ENCODE measurements at regions not wholly inside any gene's neighbourhood (a gene's known extent, or its start where the extent isn't known, plus 50 kb on each side); places are given as distances from the start of the nearest gene placed in this dataset.

DNA sequence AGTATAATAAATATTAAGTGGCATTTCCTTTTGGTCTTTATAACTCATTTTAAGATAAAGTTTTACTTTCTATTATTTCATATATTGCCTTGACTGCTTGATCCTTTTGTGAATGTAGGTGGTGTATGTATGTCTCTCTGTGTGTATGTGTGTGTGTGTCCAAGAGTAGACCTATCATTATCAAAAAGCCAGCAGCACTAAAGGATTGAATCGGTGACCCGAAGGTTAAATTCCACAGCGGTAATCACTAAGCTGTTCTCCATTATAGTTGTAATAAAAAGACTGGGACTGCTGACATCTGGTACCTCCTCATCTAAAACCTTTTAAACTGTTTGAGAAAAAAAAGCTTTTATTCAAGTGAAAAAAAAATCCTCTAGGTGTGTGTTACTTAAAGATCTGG lies 1014.8 kb downstream of the PCDH7 start:
- no peaks in the 10 kb centered on the region for H3K27me3 ChIP-seq (ENCODE audit: control insufficient read depth, insufficient read depth, low read length)
- H4K20me1 ChIP-seq (ENCODE audit: control insufficient read depth, extremely low read depth, insufficient read depth, low read length), result no peaks in the 10 kb centered on the region
- no peaks in the 10 kb centered on the region for H3K4me1 ChIP-seq (ENCODE audit: control insufficient read depth, extremely low read depth, insufficient read depth, low read length)
- H3K27ac ChIP-seq (ENCODE audit: insufficient read depth, low read length), result no peak overlapping the region
- no peaks in the 10 kb centered on the region for H3K9me3 ChIP-seq (ENCODE audit: control insufficient read depth, insufficient read depth, low read depth, low read length)
- no peak overlapping the region for H2AFZ ChIP-seq (ENCODE audit: low read length)
- H3K4me2 ChIP-seq (ENCODE audit: extremely low read depth, insufficient read depth, low read length), result no peak overlapping the region
- TF ChIP-seq EZH2 (IDR thresholded peaks at IDR 0.05; ENCODE audit: low read length, missing control alignments), result no peak
- TF ChIP-seq, protein P1, sequence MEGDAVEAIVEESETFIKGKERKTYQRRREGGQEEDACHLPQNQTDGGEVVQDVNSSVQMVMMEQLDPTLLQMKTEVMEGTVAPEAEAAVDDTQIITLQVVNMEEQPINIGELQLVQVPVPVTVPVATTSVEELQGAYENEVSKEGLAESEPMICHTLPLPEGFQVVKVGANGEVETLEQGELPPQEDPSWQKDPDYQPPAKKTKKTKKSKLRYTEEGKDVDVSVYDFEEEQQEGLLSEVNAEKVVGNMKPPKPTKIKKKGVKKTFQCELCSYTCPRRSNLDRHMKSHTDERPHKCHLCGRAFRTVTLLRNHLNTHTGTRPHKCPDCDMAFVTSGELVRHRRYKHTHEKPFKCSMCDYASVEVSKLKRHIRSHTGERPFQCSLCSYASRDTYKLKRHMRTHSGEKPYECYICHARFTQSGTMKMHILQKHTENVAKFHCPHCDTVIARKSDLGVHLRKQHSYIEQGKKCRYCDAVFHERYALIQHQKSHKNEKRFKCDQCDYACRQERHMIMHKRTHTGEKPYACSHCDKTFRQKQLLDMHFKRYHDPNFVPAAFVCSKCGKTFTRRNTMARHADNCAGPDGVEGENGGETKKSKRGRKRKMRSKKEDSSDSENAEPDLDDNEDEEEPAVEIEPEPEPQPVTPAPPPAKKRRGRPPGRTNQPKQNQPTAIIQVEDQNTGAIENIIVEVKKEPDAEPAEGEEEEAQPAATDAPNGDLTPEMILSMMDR (conservative IDR thresholded peaks at IDR 0.05 in 1 of 2, IDR thresholded peaks at IDR 0.05 in 1 of 2; ENCODE audit: low read depth in 1 of 2, low read length in 2 of 2), result no peak
- no peaks in the 10 kb centered on the region for H3K79me2 ChIP-seq (ENCODE audit: control insufficient read depth, insufficient read depth, low read length)
- no peak for DNase-seq (ENCODE audit: low read depth in 2 of 2)
- no peaks in the 10 kb centered on the region for H3K36me3 ChIP-seq (ENCODE audit: control insufficient read depth, insufficient read depth, low read length)
- no peak overlapping the region for H3K4me3 ChIP-seq (replicated peaks in 1 of 4; ENCODE audit: control extremely low read depth in 1 of 4, insufficient read depth in 1 of 4, low read depth in 3 of 4, low read length in 4 of 4)
- H3K9ac ChIP-seq (ENCODE audit: insufficient read depth, low read length), result no peak overlapping the region

DNA sequence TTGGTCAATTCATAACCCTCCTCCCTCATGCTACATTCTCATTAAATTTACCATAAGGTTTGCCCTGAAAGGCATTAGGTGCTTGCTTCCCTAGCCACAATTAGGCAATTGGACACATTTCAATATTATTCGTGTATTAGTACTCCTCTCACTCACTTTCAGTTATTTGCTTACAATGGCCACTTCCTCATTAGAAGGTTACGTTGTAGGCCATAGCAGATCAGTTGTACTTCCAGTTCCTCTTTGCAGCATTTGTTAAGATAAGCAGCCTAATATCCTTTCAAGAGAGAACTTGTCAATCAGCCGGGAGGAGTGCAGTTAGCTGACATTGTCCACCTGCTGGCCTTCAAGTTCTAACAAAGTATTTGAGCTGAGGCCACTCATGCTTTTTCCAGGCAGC lies 1017.2 kb downstream of the PCDH7 start:
- no peak for TF ChIP-seq EZH2 (IDR thresholded peaks at IDR 0.05; ENCODE audit: low read length, missing control alignments)
- H3K4me2 ChIP-seq (ENCODE audit: extremely low read depth, insufficient read depth, low read length), result no peak overlapping the region
- no peak overlapping the region for H3K9ac ChIP-seq (ENCODE audit: insufficient read depth, low read length)
- no peak overlapping the region for H3K27ac ChIP-seq (ENCODE audit: insufficient read depth, low read length)
- H3K9me3 ChIP-seq (ENCODE audit: control insufficient read depth, insufficient read depth, low read depth, low read length), result no peaks in the 10 kb centered on the region
- H2AFZ ChIP-seq (ENCODE audit: low read length), result no peak overlapping the region
- no peaks in the 10 kb centered on the region for H3K4me1 ChIP-seq (ENCODE audit: control insufficient read depth, extremely low read depth, insufficient read depth, low read length)
- no peaks in the 10 kb centered on the region for H3K36me3 ChIP-seq (ENCODE audit: control insufficient read depth, insufficient read depth, low read length)
- no peaks in the 10 kb centered on the region for H4K20me1 ChIP-seq (ENCODE audit: control insufficient read depth, extremely low read depth, insufficient read depth, low read length)
- H3K79me2 ChIP-seq (ENCODE audit: control insufficient read depth, insufficient read depth, low read length), result no peaks in the 10 kb centered on the region
- DNase-seq (ENCODE audit: low read depth in 2 of 2), result no peak
- H3K4me3 ChIP-seq (replicated peaks in 1 of 4; ENCODE audit: control extremely low read depth in 1 of 4, insufficient read depth in 1 of 4, low read depth in 3 of 4, low read length in 4 of 4), result no peak overlapping the region
- H3K27me3 ChIP-seq (ENCODE audit: control insufficient read depth, insufficient read depth, low read length), result no peaks in the 10 kb centered on the region

DNA sequence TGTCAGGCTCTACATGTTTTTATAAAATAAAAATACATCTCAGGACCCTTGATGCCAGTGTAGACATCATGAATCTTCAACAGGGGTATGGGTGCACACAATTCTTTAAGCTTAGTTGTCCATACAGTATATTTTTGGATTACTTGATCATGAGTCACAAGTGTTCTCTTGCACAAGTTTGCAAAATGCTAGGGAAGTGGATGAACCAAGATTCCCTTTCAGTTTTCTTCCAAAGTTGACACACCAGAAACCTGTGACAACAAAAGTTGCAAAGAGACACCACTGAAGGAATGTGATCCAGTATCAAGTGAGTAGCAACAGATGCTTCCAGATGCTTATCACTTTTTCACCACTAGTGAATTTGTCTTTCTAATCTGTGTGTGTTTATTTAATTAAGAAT lies 1021.2 kb downstream of the PCDH7 start:
- H3K9ac ChIP-seq (ENCODE audit: insufficient read depth, low read length), result no peak overlapping the region
- no peak for TF ChIP-seq EZH2 (IDR thresholded peaks at IDR 0.05; ENCODE audit: low read length, missing control alignments)
- TF ChIP-seq, protein P1 (conservative IDR thresholded peaks at IDR 0.05 in 1 of 2, IDR thresholded peaks at IDR 0.05 in 1 of 2; ENCODE audit: low read depth in 1 of 2, low read length in 2 of 2), result no peak
- H3K4me3 ChIP-seq (replicated peaks in 1 of 4; ENCODE audit: control extremely low read depth in 1 of 4, insufficient read depth in 1 of 4, low read depth in 3 of 4, low read length in 4 of 4), result no peak overlapping the region
- H2AFZ ChIP-seq (ENCODE audit: low read length), result no peak overlapping the region
- H3K36me3 ChIP-seq (ENCODE audit: control insufficient read depth, insufficient read depth, low read length), result no peaks in the 10 kb centered on the region
- peak in 1 of 2 donors; percentile 41 for DNase-seq (ENCODE audit: low read depth in 2 of 2)
- no peaks in the 10 kb centered on the region for H4K20me1 ChIP-seq (ENCODE audit: control insufficient read depth, extremely low read depth, insufficient read depth, low read length)
- no peak overlapping the region for H3K27ac ChIP-seq (ENCODE audit: insufficient read depth, low read length)
- no peak overlapping the region for H3K4me2 ChIP-seq (ENCODE audit: extremely low read depth, insufficient read depth, low read length)
- no peaks in the 10 kb centered on the region for H3K27me3 ChIP-seq (ENCODE audit: control insufficient read depth, insufficient read depth, low read length)
- no peaks in the 10 kb centered on the region for H3K4me1 ChIP-seq (ENCODE audit: control insufficient read depth, extremely low read depth, insufficient read depth, low read length)
- H3K9me3 ChIP-seq (ENCODE audit: control insufficient read depth, insufficient read depth, low read depth, low read length), result no peaks in the 10 kb centered on the region
- H3K79me2 ChIP-seq (ENCODE audit: control insufficient read depth, insufficient read depth, low read length), result no peaks in the 10 kb centered on the region

All from fibroblast of lung (primary cell).